KBM-7 (cell line): ENCODE measurements at regions not wholly inside any gene's neighbourhood (a gene's known extent, or its start where the extent isn't known, plus 50 kb on each side); places are given as distances from the start of the nearest gene placed in this dataset.

ENCODE experiments used
- DNase-seq: peaks from one replicate; pipeline ENCODE4 v3.0.0-alpha.2; 2015
- in situ Hi-C: fragments of 300-500 bp; cut with MboI; formaldehyde crosslinking; loops from 2 replicates; pipeline ENCODE4 v1.14.3; 2020; ENCODE audit warnings: low sequenced_read_pairs, low pct_unique_long_range_greater_than_20kb, mixed read lengths

DNA sequence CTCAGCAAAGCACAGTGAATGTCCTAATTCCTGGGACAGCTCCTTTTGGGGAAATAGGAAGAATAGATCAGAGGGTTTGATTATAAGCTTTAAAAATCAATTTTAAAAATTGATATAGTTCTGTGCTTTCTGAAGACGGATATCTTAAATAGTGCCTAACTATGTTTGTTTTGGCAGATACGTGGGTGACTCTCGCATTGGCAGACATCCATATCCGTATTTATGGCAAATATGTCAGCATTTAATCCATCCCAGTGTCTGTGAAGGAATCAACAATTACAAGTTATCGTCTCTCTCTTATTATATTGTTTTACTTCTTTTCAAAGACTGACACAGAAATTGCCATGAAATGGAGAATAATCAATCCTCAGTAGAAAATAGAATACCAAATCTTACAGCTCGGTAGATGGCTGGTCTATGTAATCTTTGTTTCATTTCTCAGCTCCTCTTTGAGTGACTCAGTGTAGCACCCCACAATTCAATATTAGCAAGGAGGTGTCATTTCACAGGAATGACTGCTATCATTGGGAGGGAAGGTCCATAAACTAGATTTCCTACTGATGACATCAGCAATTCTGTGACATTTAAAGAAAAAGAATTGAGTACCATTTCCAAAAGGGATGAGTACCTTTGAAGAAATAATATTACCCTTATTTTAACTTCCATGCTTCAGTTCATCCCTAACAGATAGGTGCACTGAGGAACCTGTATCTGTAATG, 186.4 kb upstream of the NFE2L3 start:
- in situ Hi-C loops, result no loop called here
- DNase-seq, result no peak

DNA sequence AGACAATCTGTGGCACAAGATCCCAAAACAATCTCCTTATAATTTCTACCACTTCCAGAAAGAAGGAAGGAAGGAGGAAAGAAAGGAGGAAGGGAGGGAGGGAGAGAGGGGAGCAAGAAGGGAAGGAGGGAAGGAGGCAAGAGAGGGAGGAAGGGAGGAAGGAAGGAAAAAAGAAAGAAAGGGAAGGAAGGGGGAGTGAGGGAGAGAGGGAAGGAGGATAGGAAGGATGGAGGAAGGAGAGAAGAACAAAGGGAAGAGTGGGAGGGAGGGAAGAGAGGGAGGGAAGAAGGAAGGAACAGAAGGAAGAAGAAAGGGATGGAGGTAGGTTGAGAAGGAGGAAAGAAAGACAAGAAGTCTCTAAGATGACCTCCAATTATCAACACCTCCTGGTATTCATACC, 185.5 kb upstream of the NFE2L3 start:
- no peak for DNase-seq
- in situ Hi-C loops, result no loop called here

DNA sequence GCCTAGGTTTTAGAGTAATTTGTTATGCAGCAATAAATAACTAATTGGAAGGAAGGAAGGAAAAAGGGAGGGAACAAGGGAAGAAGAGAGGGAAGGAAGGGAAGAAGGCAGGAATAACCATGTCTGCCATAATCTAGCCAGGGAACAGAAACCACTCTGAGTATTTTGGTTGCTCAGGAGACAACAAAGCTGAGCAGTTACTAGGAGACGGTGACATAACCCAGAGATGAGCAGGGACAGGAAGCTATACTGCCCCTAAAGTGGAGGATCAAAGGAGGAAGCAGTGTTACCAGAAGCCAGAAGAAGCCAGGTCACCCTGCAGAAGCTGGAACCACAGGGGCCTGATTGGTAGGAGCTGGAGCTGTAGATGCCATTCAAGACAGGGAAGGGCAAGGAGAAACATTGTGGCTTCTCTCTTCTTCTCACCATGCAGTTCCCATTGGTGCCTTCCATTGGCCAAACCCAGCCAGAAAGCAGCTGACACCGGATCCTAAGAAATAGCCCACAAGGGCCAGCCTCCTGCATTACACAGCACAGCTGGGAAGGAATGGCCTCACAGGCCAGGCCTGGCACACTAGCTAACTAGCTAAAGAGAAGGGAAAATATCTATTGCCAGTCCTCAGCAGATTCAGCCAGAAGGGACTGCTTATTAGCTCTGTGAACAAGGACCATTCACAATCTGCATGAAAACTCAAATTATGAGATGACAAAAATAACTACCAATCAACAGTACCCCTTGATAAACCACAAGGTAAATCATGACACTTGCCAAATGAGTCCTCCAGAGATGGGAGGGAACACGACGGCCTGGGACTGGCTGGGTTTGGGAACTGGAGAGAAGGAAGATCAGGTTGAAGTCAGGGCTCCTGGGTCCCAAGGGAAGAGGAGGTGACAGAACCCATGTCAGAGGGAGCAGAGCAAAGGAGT, 184.5 kb upstream of the NFE2L3 start:
- in situ Hi-C loops, result no loop called here
- peak; percentile 53 for DNase-seq

DNA sequence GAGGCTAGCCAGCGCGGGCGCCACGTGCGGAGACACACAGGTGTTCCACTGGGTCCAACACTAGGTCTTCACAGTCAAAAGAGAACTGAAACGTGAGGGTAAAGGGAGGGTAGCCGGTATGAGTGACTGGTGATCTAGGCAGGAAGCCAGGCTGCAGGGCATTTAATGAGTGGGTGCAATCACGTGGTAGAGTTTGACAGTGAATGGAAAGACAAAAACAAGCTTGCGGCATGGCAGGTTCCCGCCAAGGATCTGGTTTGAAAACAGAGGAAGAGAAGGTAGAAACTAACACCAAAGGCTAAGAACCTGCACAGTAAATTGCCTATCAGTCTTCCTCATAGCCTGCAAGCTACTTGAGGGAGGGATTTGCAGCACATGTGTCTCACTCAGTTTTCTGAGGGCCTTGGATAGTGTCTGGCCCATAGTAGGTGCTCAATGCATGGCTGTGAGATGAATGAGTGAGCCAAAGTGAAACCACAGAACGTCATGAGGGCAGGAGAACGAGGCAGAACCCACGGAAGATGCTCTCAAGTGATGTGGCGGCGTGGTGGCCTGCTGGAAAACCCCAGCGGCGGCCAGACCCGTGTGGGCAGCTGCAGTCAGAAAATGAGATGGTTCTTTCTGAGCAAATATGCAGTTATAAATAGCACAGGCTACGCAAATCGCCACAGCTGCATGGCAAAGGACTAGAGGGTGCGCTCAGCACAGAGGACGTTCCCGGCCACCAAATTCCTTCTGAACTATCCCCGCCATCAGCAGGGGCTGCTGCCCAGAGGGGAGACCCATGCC, 183.6 kb upstream of the NFE2L3 start:
- in situ Hi-C loops, result no loop called here
- DNase-seq, result no peak

DNA sequence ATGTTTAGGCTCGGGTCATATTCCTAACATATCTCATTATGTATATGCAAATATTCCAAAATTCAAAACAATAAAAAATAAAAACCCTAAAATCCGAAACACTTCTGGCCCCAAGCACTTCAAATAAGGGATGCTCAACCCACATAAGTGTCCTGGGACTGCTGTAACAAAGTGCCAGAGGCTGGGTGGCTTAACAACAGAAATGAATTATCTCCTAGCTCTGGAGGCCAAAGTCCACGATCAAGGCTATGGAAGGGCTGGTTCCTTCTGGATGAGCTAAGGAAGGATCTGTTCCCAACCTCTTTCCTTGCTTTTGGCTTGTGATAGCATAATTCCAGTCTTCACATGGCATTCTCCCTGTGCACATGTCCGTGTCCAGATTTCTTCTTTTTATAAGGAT, 181.6 kb upstream of the NFE2L3 start:
- in situ Hi-C loops, result no loop called here
- no peak for DNase-seq

DNA sequence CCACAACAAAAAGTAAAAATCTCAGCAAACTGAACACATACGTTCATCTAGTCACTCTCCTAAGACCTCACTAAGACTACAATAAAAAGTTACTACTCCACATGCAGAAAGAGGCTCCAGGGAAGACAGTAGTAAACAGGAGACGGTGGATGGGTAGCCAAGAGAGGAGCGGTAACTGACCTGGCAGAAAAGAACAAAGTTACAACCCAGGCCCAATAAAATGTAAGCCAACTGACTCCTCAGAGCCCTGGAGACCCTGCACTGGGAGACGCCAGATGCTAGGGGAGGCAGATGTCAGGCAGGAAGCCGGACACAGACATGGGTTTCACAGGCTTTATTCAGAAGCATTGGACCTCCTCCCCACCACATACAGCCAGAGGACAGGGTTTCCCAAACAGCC, 181.1 kb upstream of the NFE2L3 start:
- in situ Hi-C loops, result no loop called here

DNA sequence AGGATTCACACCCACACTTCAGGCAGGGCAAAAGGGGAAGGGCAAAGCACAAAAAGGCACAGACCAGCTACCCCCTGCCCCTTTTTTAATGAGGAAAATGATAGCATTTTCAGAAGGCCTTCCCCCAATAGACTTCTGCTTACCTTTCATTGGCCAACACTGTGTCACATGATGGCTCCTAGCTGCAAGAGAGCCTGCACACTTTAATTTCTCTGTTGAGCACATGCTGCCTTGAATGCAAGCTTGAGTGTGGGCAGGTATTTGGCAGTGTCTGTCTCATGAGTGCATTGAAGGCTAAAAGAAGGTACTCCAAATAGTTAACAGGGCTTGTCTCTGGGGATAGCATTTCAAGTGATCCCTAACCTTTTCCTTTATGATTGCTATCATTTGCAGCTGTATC, 175.4 kb upstream of the NFE2L3 start:
- in situ Hi-C loops, result no loop called here
- no peak for DNase-seq

More for the DNA sequence above, 181.1 kb upstream of the NFE2L3 start:
- DNase-seq, result no peak

DNA sequence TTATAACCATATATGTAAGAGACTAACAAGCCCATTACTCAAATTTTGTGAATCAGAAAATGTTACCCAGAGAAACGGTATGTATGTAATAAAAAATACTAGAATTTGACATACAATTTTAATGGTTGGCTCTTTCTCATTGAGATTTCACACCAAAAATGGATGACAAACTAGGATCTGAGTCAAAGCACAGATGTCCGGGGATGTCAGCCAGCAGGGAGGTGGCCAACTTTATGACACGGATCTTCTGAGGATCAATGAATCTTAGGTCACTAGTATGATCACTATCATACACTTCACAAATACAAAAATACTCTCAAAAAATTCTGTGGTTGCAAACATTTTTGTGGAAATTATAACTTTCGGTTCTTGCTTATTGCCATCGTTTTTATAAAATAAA, 173.5 kb upstream of the NFE2L3 start:
- DNase-seq, result no peak
- in situ Hi-C loops, result no loop called here

DNA sequence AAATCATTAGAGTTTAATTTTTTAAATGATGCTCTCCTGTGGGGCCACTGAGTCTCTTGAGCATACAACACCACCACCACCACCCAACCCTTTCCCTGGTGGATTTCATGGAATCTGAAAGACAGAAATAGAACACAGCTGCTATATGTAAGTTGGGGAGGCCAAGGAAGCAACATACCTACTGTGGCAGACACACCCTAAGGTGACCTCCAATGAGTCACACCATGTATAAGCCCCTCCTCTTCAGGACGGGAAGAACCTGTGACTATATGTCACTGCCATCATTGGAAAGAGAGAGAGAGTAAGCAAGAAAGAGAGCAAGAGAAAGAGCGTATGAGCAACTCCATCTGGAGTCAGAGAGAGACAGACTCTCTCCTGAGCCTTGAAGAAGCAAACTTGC, 172.4 kb upstream of the NFE2L3 start:
- in situ Hi-C loops, result no loop called here
- no peak for DNase-seq

DNA sequence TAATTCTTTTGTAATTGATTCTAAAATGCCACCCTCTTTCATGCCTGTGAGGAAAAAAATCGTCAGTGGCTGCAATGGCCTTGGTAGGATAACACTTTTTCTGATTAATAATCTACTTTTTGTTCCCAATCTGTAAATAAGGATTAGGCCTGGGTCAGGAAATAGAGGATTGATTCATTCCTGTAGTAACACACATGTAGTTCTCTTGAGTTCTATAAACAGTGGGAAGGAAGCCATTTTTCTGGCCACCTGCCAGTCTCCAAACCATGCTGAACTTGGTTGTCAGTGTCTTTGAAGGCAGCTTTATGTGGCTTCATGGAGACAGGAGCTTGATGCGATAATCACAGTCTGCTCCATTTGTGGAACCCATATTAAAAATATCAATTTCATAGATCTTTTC, 169.3 kb upstream of the NFE2L3 start:
- in situ Hi-C loops, result no loop called here
- DNase-seq, result no peak

DNA sequence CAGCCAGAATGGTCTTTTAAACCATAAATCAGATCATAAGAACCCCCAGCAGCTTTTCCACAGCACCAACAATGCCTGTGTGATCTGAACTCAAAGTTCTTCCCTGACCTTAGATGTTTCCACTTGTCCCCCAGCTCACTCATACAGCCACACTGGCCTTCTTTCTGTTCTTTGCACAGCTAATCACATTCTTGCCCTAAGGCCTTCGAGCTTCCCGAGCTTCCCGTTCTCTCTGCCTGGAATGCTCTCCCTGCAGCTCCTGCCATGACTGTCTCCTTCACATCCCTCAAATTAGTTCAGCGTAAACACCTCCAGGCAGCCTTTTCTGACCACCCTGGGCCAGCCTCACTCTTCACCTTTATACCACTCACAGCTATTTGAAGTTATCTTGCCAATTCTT, 166.8 kb upstream of the NFE2L3 start:
- no peak for DNase-seq
- in situ Hi-C loops, result no loop called here

DNA sequence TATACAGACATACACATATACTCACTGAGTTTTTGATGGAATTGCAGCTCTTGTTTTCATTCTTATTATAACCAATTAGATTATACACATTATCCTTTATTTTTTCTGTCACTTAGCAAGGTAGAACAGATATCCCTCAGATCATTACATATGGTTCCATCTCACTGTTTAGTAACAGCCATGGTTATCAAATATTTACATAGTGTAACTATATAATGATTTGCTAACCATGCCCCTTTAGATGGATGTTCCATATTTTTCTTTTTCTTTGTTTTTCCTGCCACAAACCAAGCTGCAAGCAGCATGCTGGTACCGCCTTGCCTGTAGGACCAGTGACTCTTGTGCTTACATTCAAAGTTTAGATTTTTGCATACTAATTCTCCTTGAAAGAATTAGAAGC, 163.4 kb upstream of the NFE2L3 start:
- DNase-seq, result no peak
- in situ Hi-C loops, result no loop called here

DNA sequence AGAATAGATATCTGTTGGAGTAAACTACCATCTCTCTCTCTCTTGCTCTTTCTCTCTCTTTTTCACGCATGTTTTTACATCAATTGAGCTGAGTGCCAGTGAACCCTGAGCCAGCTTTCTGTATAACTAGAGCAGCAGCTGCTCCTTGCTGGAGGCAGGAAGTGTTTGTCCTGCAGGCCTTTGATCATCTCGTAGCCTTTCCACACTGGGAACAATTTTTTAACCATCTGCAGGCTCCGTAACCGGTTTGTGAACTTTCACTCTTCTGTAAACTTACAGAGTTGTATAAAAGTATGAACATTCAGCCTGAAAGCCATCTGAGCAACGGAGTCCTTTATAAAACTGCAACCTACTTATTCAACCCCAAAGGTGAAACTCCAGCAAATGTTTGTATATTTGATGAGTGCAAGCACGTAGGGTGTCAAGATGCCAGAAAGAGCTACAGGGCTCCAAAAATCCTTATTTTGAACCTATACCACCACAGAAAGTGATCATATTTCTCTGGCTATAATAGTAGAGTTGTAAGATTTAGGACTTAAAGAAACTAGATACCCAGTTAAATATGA, 162.8 kb upstream of the NFE2L3 start:
- in situ Hi-C loops, result no loop called here
- no peak for DNase-seq

DNA sequence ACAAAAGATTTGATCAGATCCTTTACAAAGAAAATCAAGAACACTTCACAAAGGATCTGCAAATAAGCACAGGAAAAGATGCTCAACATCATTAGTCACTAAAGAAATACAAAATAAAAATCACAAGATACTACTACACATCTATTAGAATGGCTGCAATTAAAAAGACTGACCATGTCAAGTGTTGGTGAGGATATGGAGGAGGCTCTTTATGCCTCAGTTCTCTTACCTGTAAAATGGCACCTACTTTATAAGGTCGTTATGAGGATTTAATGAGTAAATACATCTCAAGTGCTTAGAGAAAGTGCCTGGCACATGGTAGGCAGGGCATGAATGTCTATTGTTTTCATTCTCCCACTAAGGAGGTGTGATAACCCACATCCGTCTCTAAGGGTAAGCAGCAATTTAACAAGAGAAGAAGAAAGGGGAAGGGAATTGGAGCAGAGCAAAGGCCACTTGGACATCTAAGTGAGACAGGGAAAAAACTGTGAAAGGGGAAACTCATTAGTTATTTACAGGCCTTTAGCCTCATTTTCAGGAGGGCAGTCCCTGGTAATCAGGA, 157.5 kb upstream of the NFE2L3 start:
- peak; percentile 15 for DNase-seq
- in situ Hi-C loops, result no loop called here

DNA sequence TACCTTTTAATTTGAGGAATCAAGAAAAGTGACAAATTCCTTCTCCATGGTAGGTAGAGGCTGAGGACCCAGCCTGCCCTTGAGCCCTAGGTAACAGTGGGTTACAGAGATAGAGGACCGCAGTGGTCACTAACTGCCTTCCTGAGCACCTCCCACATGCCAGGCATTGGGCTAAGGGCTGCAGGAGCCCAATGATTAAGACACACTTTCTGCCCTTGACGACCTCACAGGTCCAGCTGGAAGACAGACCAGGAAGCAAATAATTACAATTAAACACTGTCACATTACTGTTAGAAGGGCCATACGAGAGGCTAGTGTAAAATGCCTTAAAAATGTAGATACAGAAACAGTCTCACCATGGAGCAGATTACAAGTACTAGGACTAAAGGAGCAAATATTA, 156.8 kb upstream of the NFE2L3 start:
- no peak for DNase-seq
- in situ Hi-C loops, result no loop called here

DNA sequence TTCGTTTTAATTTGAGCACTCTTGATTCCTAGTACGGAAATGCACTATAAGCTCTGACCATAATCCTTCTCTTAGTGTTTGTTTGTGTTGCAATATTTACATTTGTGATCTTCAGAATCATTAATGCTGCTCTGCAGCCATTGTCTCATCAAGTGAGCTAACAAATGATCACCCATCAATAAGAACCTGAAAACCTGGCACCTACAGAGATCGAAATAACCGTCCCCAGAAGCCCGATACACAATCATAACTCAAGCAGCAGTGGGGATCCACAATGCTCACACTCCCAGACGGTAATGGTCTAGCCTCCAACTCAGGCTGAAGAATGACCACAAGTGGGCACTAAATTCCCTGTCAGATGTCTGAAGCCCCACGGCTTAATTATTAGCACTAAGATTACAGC, 156.0 kb upstream of the NFE2L3 start:
- no peak for DNase-seq
- in situ Hi-C loops, result no loop called here

DNA sequence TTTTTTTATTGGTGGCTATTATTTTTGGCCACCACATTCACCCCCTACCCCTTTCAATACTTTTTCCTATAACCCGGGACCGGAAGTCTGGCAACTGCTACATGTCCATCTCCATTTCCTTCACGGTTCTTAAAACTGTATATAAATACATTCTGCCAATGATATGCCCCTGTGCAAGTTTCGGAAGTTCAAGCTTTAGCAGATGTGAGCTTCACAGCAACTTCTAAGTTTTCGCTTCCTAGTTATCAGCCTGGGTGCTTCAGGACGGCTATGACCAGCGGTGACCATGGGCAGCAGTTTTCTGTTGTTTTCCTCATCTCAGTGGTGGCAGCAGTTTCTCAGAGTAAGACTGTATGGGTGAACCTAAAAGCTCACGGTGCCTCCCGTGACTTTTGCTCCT, 153.5 kb upstream of the NFE2L3 start:
- DNase-seq, result no peak
- in situ Hi-C loops, result no loop called here

DNA sequence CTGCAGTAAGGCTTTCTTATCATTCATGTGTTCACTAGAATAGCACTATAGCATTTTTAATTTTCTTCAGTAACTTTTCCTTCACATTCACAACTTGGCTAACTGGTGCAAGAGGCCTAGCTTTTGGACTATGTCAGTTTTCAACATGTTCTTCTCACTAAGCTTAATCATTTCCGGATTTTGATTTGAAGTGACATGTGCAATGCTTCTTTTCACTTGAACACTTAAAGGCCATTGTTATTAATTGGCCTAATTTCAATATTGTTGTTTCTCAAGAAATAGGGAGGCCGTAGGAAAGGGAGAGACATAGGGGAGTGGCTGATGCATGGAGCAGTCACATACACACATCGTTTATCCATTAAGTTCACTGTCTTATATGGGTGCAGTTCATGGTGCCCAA, 151.2 kb upstream of the NFE2L3 start:
- in situ Hi-C loops, result no loop called here
- DNase-seq, result no peak

DNA sequence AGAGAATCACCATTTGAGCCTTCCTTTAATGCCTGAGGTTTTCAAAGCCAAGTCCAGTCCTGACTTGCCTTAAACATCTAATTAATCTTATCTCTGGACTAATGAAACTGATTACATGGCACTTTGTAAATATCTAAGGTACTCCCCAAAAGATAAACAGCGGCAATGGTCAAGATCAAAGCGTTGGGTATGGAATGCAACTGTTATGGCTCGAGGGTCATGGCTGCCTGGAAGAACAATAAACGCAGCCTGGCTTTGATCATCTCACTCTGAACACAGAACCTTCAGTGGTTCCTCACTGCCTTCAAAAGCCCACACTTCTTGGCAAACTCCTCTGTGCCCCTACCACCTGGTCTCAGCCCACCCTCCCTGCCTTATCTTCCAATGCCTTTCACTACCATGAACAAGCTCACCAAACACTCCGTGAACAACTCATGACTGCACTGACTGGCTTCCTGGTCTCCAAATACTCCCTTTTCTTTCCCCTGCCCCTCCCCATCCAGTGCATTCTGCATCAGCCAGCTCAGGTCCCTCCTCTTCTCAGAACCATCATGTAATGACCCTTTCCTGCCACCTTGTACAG, 150.2 kb upstream of the NFE2L3 start:
- no peak for DNase-seq
- in situ Hi-C loops, result no loop called here
